Stimulated activated CD4-positive, alpha-beta T cell treated with anti-CD3 and anti-CD28 coated beads, TNF-alpha, amount 100 ng/mL, for 4 hours (primary cell): ENCODE measurements at regions not wholly inside any gene's neighbourhood (a gene's known extent, or its start where the extent isn't known, plus 50 kb on each side); places are given as distances from the start of the nearest gene placed in this dataset.
"Not testable (repeated sequence)": the region's sequence is repeated elsewhere in the genome, so short reads cannot be mapped to it uniquely, and the experiment has no call there.

Source experiments
- DNase-seq, 3 experiments: peaks; one replicate each; pipeline ENCODE4 v3.0.0-alpha.2; 2020; ENCODE audit warnings: low read depth in 3 of 3

GRCh38 chr7:65620216-65620615 lies 246.6 kb downstream of the ZNF92 start:
- not testable (repeated sequence) for DNase-seq

GRCh38 chr7:65621580-65622201 lies 248.0 kb downstream of the ZNF92 start:
- DNase-seq: peak in 1 of 3 experiments; percentile 1

- not testable (repeated sequence) for DNase-seq
Measured at GRCh38 chr7:65631236-65631635, 241.6 kb upstream of the VKORC1L1 start.

GRCh38 chr7:65633587-65634404 lies 239.1 kb upstream of the VKORC1L1 start:
- DNase-seq: not testable (repeated sequence)

- not testable (repeated sequence) for DNase-seq
Measured at GRCh38 chr7:65638918-65639317, 234.0 kb upstream of the VKORC1L1 start.

- not testable (repeated sequence) for DNase-seq
Measured at GRCh38 chr7:65639717-65640116, 233.2 kb upstream of the VKORC1L1 start.

GRCh38 chr7:65643498-65643897 lies 229.4 kb upstream of the VKORC1L1 start:
- DNase-seq: not testable (repeated sequence)

- not testable (repeated sequence) for DNase-seq
Measured at GRCh38 chr7:65647153-65647964, 225.5 kb upstream of the VKORC1L1 start.

GRCh38 chr7:65651174-65651573 lies 221.7 kb upstream of the VKORC1L1 start:
- DNase-seq: not testable (repeated sequence)

- DNase-seq: not testable (repeated sequence)
Measured at GRCh38 chr7:65651826-65652592, 220.9 kb upstream of the VKORC1L1 start.

- DNase-seq: not testable (repeated sequence)
Measured at GRCh38 chr7:65652669-65653068, 220.2 kb upstream of the VKORC1L1 start.

GRCh38 chr7:65656494-65657188 lies 216.2 kb upstream of the VKORC1L1 start:
- not testable (repeated sequence) for DNase-seq

GRCh38 chr7:65683362-65683761 lies 189.5 kb upstream of the VKORC1L1 start:
- DNase-seq: not testable (repeated sequence)

GRCh38 chr7:65699026-65699714 lies 173.7 kb upstream of the VKORC1L1 start:
- not testable (repeated sequence) for DNase-seq

GRCh38 chr7:65699715-65700356 lies 173.0 kb upstream of the VKORC1L1 start:
- DNase-seq: not testable (repeated sequence)

- DNase-seq: not testable (repeated sequence)
Measured at GRCh38 chr7:65719123-65719798, 153.6 kb upstream of the VKORC1L1 start.

GRCh38 chr7:65722361-65722792 lies 150.5 kb upstream of the VKORC1L1 start:
- DNase-seq: peak; percentile 28 to 62 (median 39)

GRCh38 chr7:65727182-65727581 lies 145.7 kb upstream of the VKORC1L1 start:
- not testable (repeated sequence) for DNase-seq

- DNase-seq: no peak
Measured at GRCh38 chr7:65731129-65731528, 141.7 kb upstream of the VKORC1L1 start.
